Ramos (cell line): ENCODE measurements at regions not wholly inside any gene's neighbourhood (a gene's known extent, or its start where the extent isn't known, plus 50 kb on each side); places are given as distances from the start of the nearest gene placed in this dataset.

Source experiments
- in situ Hi-C: fragments of 300-500 bp; cut with MboI; formaldehyde crosslinking; loops from one replicate; pipeline ENCODE4 v1.14.3; 2022; ENCODE audit warnings: low sequenced_read_pairs; ENCODE audit not compliant: unreplicated experiment

GRCh38 chr12:126185025-126185424 is 1119.8 kb downstream of the AACS start:
- in situ Hi-C loops, result no loop called here

DNA sequence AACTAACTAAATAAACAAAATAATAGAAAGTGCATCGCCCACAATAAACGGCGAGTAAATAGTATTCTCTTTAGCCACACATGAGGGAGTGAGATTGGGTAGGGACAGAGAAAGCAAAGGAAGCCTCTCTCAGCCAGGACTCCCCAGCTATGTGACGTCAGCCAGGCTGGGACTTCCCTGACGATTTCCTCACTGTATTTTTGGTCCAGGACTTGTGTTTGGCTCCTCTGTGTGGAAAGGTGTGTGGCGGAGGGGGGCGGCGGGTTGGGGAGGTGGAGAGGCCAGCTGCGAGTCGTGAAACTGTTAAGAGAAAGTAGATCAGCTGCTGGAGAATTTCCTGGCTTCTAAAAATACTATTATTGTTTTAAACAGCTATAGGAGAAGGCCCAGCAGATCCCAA is 1124.6 kb downstream of the AACS start:
- in situ Hi-C loops, result no loop called here

DNA sequence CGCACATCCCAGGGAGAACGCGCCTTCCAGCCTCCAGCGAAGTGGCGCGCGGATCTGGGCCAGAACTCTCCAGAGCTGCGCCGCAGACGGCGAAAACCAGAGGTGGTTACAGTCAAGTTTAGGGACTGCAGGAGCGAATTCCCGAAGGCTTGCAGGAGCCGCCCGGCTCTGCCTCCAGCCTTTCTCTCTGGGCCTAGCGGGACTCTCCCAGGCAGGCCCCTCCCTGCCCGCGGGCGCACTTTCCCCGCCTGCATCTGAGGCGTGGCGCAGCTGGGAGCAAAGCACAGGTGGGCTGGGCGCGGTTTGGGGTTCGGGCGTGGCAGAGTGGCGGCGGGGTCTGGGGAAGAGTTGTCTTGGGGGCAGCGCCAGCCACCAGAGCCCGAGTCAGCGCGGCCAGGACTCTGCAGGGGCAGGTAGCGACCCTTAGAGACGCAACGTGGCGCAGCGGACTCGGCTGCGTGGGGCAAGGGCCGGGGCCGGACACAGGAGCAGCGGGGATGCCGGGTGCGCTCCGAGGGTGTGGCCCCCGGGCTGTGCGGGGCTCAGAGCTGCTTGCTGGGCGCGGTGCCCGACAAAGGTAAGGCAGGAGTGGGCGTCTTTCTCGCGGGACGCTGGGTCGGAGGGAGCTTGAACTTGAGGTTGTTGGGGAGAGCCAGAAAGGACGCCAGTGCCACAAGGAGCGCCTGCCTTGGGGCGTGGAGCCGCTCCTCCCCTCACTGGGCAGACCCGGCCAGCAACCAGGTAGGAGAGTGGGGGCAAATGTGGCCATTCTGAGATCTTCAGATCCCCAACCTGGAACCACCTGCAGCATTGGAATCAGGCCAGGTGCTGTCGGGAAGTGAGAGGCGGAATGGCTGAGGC is 1126.0 kb downstream of the AACS start:
- in situ Hi-C loops, result no loop called here

DNA sequence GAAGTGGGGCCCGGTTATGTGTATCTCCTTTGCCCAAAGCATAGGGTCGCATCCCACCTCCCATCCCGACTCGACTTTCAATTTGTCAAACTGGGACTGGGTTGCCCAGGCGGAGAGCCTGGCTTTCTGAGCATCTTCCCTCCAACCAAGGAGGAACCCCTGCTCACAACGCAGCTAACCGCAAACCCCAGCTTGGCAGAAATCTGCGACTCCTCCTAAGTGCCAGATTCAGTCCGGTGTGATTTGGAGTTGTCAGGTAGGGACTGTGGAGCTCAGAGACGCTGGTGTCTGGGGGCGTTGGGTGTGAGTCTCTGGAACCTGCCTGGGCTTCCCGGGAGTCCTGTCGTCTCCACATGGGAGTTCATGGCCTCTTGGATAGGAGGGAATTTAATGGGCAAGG is 1126.7 kb downstream of the AACS start:
- in situ Hi-C loops, result no loop called here

DNA sequence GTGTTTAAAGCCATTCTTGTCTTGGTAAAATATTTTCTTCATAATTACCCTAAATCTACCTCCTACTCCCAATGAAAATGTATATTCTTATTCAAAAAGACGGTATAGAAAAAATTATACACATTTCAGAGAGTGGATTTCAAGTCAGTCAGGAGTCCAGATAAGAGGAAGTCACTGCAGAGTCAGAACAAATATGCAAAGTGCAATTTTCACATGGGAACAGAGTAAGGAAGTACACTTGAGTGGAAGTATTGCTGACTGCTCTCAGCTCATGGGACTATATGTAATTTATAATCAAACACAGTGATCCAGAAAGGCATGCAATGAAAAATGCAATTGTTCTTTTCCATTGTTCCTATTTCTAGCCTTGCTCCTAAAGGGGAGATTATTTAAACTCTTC is 1128.0 kb downstream of the AACS start:
- in situ Hi-C loops, result no loop called here

- in situ Hi-C loops, result no loop called here
Observed at GRCh38 chr12:126196263-126196662, 1131.0 kb downstream of the AACS start.

DNA sequence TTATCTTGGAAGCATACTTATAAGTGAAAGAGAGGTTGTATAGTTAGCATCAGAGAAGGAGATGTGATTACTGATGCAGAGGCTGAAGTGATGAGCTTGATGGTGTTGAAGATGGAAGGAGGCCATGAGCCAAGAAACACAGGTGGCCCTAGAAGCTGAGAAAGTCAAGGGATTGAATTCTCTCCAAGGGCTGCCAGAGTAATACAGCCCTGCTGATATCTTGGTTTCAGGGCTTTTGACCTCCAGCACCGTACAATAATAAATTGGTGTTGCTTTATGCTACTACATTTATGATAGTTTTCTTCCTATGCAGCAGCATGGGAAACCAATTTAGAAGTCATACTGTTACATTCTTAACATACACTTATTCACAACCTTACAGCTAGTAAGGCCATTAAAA is 1133.3 kb downstream of the AACS start:
- in situ Hi-C loops, result no loop called here

DNA sequence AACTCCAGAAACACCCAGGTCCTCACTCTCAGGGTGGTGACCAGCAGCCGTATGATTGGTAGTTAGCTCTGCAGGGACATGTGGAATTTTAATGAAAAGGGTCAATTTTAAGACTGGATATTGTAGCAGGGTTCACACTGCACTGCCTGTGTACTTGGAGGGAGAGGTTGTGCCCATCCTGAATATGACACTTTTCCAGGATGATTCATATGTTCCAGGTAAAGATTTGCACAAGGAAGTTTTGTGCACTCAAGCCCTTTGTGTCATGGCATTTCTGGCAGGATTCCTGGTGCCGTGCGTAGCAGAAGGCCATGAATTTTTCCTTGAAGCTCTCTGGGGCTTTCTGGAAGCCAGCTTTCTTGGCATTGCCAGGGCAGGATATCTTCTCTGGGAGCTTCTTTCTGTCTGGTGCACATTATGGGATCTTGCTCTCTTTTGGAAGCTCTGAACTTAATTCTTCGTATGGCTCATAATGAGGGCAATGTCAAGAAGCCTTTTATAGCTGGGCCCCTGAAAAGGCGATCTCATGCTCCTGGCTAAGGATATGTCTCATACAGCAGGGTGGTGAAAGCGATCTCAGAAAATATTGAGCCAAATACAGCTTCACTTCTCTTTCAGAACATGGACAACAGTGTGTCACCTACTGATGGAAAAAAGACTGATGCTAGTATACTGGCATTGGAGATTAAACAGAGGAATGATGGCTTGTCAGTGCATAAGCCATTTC is 1133.9 kb downstream of the AACS start:
- in situ Hi-C loops, result no loop called here

- in situ Hi-C loops, result no loop called here
Observed at GRCh38 chr12:126201981-126202537, 1136.8 kb downstream of the AACS start.

- in situ Hi-C loops, result no loop called here
Observed at GRCh38 chr12:126204326-126204725, 1139.1 kb downstream of the AACS start.

DNA sequence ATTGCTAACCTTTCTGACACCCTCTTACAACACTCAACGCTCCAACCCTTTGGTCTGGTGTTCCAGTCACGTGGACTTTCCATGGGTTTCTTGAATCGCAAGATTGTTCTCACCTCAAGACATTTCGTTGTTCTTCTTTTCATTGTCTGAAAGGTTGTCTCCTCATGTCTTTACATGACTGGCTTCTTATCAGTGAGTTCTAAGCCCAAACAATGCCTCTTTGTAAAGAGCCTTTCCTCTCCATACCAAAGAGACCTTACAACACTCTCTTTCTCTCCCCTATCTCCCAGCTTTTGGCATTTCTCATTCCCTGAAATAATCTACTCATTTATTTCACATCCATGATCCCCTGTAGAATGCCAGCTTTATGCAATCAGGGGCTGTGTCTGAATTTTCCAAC is 1144.8 kb downstream of the AACS start:
- in situ Hi-C loops, result no loop called here

- in situ Hi-C loops, result no loop called here
Observed at GRCh38 chr12:126210448-126210847, 1145.2 kb downstream of the AACS start.

- in situ Hi-C loops, result no loop called here
Observed at GRCh38 chr12:126212824-126213223, 1147.6 kb downstream of the AACS start.

DNA sequence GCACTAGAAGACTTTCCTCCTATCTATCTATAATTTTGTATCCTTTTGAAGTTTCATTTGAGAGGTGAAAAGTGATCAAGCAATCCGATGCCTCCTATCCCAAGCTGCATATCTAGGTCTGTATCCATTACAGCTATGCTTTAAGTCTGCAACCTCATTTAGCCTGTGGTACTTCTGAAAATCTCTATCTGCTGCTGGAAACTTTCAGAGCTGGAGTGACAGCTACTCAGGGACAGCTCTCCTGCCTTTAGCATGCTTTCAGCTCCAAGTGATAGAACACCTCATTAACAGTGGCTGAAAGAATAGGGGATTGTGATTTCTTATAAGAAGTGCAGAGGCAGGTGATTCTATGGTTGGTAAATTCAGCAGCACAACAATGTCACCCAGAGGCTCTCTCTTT is 1153.5 kb downstream of the AACS start:
- in situ Hi-C loops, result no loop called here

DNA sequence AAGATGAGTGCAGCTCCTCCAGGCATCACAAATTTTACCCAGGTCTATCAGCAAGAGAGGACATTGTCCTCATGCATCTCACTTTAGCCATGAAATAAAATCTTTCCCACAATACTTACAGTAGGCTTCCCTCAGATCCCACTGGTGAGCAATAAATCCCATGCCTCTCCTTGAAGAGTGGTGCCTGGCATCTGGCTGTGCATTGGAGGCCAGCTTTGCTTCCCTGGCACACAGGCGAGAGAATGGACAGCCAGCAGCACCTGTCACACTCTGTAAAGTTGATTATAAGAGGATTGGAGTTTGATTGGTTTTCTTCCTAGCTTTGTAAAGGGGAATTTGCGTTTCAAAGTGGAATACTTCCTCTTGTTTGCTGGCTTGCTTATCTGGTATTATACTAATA is 1153.9 kb downstream of the AACS start:
- in situ Hi-C loops, result no loop called here

DNA sequence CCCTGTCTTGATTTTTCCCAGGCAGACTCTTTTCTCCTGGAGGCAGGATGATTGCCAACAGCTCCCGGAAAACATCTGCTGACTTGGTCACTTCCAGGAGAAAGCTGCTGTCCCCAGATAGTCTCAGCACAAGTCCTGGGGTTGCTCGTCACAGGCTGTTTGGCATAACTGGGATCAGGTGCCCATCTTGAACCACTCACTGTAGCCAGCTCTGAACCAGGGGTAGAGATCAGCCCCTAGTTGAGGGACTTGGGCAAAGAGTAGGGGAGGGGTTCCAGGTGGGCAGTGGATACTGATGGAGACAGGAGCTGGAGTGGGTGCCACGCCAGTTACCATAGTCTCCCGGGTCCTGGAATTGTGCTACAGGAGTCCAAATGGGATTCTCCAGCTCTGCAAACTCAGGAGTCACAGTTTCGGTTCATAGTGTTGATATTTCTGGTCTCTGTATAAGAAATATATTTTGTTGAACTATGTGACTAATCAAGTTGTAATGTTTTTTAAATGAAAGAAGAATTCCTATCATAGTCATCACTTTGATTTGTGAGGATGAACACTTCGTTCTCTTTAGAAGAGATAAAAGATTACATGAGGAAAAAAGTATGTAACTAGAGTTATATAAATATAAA is 1154.5 kb downstream of the AACS start:
- in situ Hi-C loops, result no loop called here

DNA sequence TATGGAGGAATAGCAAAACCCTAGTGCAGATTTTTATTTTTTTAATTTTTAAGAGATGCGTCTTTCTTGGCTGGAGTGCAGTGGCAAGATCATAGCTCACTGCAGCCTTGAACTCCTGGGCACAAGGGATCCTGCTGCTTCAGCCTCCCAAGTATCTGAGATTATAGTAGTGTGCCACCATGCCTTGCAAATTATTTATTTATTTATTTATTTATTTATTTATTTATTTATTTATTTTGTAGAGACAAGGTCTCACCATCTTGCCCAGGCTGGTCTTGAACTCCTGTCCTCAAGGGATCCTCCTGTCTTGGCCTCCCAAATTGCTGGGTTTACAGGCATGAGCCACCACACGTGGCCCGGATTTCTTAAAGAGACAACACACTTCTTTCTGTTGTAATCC is 1158.8 kb downstream of the AACS start:
- in situ Hi-C loops, result no loop called here

DNA sequence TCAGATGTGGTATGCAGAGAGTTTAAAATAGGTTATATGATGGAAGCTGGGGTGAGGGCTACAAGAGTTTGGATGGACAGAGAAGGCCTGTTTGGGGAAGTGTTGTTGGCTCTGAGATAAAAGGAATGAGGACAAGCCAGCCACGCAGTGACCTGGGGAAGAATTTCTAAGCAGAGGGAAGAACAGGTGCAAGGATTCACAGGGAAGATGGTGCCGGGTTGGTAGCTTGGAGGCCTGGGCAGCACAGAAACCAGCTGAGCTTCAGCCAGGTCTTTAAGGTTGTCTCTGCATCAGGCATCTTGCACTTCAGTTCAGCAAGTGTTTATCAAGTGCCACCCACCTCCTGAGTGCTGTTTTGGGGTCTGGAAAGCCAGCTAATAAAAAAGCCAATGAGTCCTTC is 1163.7 kb downstream of the AACS start:
- in situ Hi-C loops, result no loop called here

- in situ Hi-C loops, result no loop called here
Observed at GRCh38 chr12:126232711-126233110, 1167.5 kb downstream of the AACS start.

DNA sequence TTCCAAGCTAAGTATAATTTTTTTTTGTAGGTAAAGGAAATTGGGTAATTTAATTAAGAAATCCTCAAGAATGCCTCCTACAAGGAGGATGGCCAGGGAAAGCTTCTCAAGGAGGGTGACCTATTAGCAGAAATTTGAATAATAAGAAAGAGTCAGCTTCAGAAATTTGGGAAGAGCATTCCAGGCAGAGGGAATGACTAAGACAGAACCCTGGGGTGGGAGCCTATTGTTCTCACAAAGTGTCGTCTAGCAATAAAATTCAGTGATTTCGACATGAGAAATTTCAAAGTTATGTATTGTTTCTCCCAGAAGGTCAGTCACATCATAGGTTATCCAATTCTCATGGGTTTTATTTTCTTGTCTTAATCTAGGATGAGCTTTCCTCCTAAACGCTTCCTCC is 1168.4 kb downstream of the AACS start:
- in situ Hi-C loops, result no loop called here
